OCI-LY3 (cell line): ENCODE measurements at regions not wholly inside any gene's neighbourhood (a gene's known extent, or its start where the extent isn't known, plus 50 kb on each side); places are given as distances from the start of the nearest gene placed in this dataset.
"Not testable (repeated sequence)": the region's sequence is repeated elsewhere in the genome, so short reads cannot be mapped to it uniquely, and the experiment has no call there.

Experiments used
- H2AFZ ChIP-seq: fragments of 200-600, 300-600 bp; shearing (Covaris generic); 2 replicates; pipeline ENCODE4 v1.6.0; 2014; ENCODE audit warnings: antibody characterized with exemption, low read depth, low read length
- H3K27ac ChIP-seq: fragments of 200-600, 300-600 bp; sonication (generic); 2 replicates; pipeline ENCODE4 v1.5.1; 2014; ENCODE audit warnings: mild to moderate bottlenecking, low read length, moderate library complexity, mixed read lengths
- H3K27me3 ChIP-seq: fragments of 200-600, 300-600 bp; sonication (generic); 2 replicates; pipeline ENCODE4 v1.6.1; 2014; ENCODE audit warnings: low read depth, low read length, mixed read lengths
- H3K36me3 ChIP-seq: fragments of 200-600, 300-600 bp; sonication (generic); replicated peaks from 2 replicates; pipeline ENCODE3; 2014; ENCODE audit warnings: low read depth, low read length, mixed read lengths
- H3K4me1 ChIP-seq: fragments of 300-600, 200-600 bp; sonication (generic); 2 replicates; pipeline ENCODE4 v1.6.1; 2014; ENCODE audit warnings: low read length, mixed read lengths
- H3K4me2 ChIP-seq: fragments of 200-600, 300-600 bp; sonication (generic); 2 replicates; pipeline ENCODE4 v1.6.1; 2014; ENCODE audit warnings: low read length, mixed read lengths
- H3K4me3 ChIP-seq: fragments of 300-600, 200-600 bp; sonication (generic); 2 replicates; pipeline ENCODE4 v1.5.1; 2014; ENCODE audit warnings: antibody characterized with exemption, mild to moderate bottlenecking, low read length, moderate library complexity
- H3K79me2 ChIP-seq: fragments of 300-600, 200-600 bp; shearing (Covaris generic); 2 replicates; pipeline ENCODE4 v1.6.1; 2014; ENCODE audit warnings: mild to moderate bottlenecking, low read length, mixed read lengths
- H3K9ac ChIP-seq: fragments of 300-600, 200-600 bp; shearing (Covaris generic); 2 replicates; pipeline ENCODE4 v1.6.0; 2014; ENCODE audit warnings: mild to moderate bottlenecking, low read length, moderate library complexity
- H3K9me3 ChIP-seq: fragments of 200-600, 300-600 bp; shearing (Covaris generic); 2 replicates; pipeline ENCODE4 v1.6.1; 2014; ENCODE audit warnings: low read length, mixed read lengths; ENCODE audit not compliant: insufficient read depth
- H4K20me1 ChIP-seq: fragments of 200-600, 300-600 bp; sonication (generic); 2 replicates; pipeline ENCODE4 v1.6.1; 2016; ENCODE audit warnings: low read length, mixed read lengths; ENCODE audit not compliant: insufficient read depth
- EZH2phosphoT487 ChIP-seq: fragments of 200-600 bp; shearing (Covaris generic); IDR thresholded peaks from 2 replicates; pipeline ENCODE4 v1.6.1; 2018; ENCODE audit warnings: antibody characterized with exemption, mixed run types, low read depth
- TF ChIP-seq, protein P1 (sequence below): fragments of 200-600, 300-600 bp; sonication (generic); IDR thresholded peaks from 2 replicates; pipeline ENCODE4 v1.5.1; 2014; ENCODE audit warnings: antibody characterized with exemption, low read length, low read depth

DNA sequence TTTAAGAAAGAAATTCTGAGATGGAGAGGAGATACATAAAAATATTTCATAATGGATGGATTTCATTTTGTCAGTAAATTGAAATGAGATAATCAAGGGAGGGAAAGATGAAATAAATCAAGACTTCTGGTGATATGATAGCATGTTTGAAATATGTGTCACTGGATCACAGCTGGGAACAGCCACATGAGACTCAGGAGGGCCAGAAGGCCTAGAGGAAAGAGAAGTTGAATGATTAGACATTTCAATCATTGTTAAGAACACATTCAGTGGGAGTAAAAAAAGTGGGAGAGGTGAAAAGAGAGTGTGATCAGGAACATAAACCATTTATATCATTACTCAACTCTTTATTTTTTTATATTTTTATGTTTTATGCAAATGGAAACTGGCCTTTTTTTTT lies 933.4 kb downstream of the KCNJ2 start:
- Histone ChIP-seq H4K20me1 (no peaks in the 10 kb centered on the region), H3K36me3 (no peaks in the 10 kb centered on the region), H2AFZ (no peak overlapping the region), H3K4me2 (no peak overlapping the region), H3K4me1 (no peaks in the 10 kb centered on the region), H3K9me3 (no peaks in the 10 kb centered on the region), H3K79me2 (no peaks in the 10 kb centered on the region), H3K27ac (no peak overlapping the region), H3K27me3 (no peaks in the 10 kb centered on the region), H3K4me3 (no peak overlapping the region), H3K9ac (no peak overlapping the region)
- TF ChIP-seq EZH2phosphoT487, result no peak
- TF ChIP-seq, protein P1, sequence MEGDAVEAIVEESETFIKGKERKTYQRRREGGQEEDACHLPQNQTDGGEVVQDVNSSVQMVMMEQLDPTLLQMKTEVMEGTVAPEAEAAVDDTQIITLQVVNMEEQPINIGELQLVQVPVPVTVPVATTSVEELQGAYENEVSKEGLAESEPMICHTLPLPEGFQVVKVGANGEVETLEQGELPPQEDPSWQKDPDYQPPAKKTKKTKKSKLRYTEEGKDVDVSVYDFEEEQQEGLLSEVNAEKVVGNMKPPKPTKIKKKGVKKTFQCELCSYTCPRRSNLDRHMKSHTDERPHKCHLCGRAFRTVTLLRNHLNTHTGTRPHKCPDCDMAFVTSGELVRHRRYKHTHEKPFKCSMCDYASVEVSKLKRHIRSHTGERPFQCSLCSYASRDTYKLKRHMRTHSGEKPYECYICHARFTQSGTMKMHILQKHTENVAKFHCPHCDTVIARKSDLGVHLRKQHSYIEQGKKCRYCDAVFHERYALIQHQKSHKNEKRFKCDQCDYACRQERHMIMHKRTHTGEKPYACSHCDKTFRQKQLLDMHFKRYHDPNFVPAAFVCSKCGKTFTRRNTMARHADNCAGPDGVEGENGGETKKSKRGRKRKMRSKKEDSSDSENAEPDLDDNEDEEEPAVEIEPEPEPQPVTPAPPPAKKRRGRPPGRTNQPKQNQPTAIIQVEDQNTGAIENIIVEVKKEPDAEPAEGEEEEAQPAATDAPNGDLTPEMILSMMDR, result no peak

- H3K4me1 ChIP-seq, result no peaks in the 10 kb centered on the region
- no peak overlapping the region for H3K9ac ChIP-seq
- no peaks in the 10 kb centered on the region for H4K20me1 ChIP-seq
- H3K4me3 ChIP-seq, result no peak overlapping the region
- no peaks in the 10 kb centered on the region for H3K36me3 ChIP-seq
- no peaks in the 10 kb centered on the region for H3K27me3 ChIP-seq
- no peaks in the 10 kb centered on the region for H3K9me3 ChIP-seq
- TF ChIP-seq, protein P1, result no peak
- no peak for TF ChIP-seq EZH2phosphoT487
- no peak overlapping the region for H3K4me2 ChIP-seq
- no peaks in the 10 kb centered on the region for H3K79me2 ChIP-seq
- H2AFZ ChIP-seq, result no peak overlapping the region
- no peak overlapping the region for H3K27ac ChIP-seq
These were observed 934.9 kb downstream of the KCNJ2 start for GRCh38 chr17:71104225-71104624.

DNA sequence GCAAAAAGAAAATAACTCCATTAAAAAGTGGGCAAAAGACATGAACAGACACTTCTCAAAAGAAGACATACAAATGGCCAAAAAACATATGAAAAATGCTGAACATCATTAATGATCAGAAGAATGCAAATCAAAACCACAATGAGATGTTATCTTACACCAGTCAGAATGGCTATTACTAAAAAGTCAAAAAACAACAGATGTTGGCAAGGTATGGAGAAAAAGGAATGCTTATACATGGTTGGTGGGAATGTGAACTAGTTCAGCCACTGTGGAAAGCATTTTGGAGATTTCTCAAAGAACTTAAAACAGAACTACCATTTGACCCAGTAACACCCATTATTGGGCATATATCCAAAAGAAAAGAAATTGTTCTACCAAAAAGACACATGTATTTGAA lies 936.7 kb downstream of the KCNJ2 start:
- H3K4me3 ChIP-seq, H3K4me1 ChIP-seq, H4K20me1 ChIP-seq, H3K79me2 ChIP-seq, H3K36me3 ChIP-seq, H3K9me3 ChIP-seq, H3K27me3 ChIP-seq, H2AFZ ChIP-seq, H3K4me2 ChIP-seq, H3K9ac ChIP-seq, H3K27ac ChIP-seq: not testable (repeated sequence)

GRCh38 chr17:71107136-71107535 lies 937.8 kb downstream of the KCNJ2 start:
- H3K4me2 ChIP-seq, result no peak overlapping the region

More at GRCh38 chr17:71107136-71107535, 937.8 kb downstream of the KCNJ2 start:
- Histone ChIP-seq H3K9ac (no peak overlapping the region), H2AFZ (no peak overlapping the region), H3K79me2 (no peaks in the 10 kb centered on the region), H3K4me3 (no peak overlapping the region), H3K4me1 (no peaks in the 10 kb centered on the region), H3K36me3 (no peaks in the 10 kb centered on the region), H3K9me3 (no peaks in the 10 kb centered on the region), H4K20me1 (no peaks in the 10 kb centered on the region), H3K27ac (no peak overlapping the region), H3K27me3 (no peaks in the 10 kb centered on the region)
- TF ChIP-seq EZH2phosphoT487, result no peak
- TF ChIP-seq, protein P1, result no peak
